ENCODE measurements at regions not wholly inside any gene's neighbourhood (a gene's known extent, or its start where the extent isn't known, plus 50 kb on each side); places are given as distances from the start of the nearest gene placed in this dataset.
"Not testable (repeated sequence)": the region's sequence is repeated elsewhere in the genome, so short reads cannot be mapped to it uniquely, and the experiment has no call there.

DNA sequence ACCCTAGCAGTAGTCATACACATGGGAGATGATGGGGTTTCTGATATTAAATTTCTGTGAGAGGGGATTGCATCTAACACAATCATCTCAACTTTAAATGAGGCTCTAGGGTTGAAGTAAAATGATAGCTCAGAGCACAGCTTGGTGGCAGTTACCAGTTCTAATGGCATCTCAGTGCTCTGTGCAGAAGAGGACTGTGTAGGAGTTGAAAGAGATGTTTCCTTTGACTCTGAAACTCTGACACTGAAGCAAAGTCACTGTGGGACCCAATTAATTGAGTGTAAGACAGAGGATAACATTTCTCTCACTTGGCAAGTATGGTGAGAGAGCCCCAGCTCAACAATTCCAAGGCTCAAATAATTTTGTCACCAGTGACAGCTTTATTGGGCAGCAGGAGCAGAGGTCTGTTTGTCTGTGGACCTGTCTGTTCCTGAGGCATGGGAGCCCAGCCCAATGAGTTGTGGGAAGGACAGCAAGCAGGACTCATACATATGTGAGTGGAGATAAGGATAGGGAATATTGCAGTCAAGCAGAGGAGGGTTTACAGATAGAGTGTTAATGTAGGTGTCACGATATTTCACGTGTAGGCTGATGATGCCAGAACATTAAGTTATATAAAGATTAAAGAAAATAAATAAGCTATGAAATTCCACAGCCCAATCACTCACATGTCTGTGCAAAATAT, 76.7 kb upstream of the NAF1 start:
- Histone ChIP-seq H3K9me3 (ENCODE audit: severe bottlenecking) (no peaks in the 10 kb centered on the region), H3K27ac (no peak overlapping the region), H3K27me3 (ENCODE audit: insufficient read depth, low read depth, severe bottlenecking) (no peaks in the 10 kb centered on the region), H3K36me3 (no peaks in the 10 kb centered on the region), H3K4me3 (ENCODE audit: low read depth, low read length) (no peak overlapping the region)
- no peak for DNase-seq
- TF ChIP-seq, protein P1, sequence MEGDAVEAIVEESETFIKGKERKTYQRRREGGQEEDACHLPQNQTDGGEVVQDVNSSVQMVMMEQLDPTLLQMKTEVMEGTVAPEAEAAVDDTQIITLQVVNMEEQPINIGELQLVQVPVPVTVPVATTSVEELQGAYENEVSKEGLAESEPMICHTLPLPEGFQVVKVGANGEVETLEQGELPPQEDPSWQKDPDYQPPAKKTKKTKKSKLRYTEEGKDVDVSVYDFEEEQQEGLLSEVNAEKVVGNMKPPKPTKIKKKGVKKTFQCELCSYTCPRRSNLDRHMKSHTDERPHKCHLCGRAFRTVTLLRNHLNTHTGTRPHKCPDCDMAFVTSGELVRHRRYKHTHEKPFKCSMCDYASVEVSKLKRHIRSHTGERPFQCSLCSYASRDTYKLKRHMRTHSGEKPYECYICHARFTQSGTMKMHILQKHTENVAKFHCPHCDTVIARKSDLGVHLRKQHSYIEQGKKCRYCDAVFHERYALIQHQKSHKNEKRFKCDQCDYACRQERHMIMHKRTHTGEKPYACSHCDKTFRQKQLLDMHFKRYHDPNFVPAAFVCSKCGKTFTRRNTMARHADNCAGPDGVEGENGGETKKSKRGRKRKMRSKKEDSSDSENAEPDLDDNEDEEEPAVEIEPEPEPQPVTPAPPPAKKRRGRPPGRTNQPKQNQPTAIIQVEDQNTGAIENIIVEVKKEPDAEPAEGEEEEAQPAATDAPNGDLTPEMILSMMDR (IDR thresholded peaks at IDR 0.05; ENCODE audit: low read depth, low read length): no peak

DNA sequence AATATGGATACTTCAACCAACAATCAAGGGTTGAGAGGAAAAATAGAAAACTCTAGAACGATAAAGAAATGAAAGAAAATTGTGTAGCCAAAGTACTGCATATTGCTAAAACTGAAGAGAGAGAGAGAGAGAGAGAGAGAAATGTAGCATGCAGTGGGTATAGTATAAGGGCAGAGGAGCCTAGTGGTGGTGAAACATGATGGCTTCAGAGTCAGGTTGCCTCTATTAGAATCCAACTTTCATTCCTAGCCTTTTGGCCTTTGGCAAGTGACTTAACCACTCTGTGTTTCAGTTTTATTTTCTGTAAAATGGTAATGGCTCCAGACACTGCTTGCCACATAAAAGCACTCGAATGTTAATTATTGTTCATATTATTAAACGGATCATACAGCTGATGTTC, 71.2 kb upstream of the NAF1 start:
- DNase-seq: no peak
- Histone ChIP-seq H3K4me3 (ENCODE audit: low read depth, low read length) (no peak overlapping the region), H3K27ac (no peak overlapping the region)

DNA sequence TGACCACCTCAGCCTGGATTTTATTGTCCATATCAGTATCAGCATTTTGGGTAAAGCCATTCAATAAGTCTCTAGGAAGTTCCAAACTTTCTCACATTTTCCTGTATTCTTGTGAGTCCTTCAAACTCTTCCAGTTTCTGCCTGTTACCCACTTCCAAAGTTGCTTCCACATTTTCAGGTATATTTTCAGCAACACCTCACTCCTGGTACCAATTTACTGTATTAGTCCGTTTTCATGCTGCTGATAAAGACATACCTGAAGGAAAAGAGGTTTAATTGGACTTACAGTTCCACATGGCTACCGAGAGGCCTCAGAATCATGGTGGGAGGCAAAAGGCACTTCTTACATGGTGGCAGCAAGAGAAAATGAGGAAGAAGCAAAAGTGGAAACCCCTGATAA, 69.7 kb upstream of the NAF1 start:
- not testable (repeated sequence) for H3K9me3 ChIP-seq (ENCODE audit: severe bottlenecking); H3K27ac ChIP-seq; DNase-seq; H3K4me3 ChIP-seq (ENCODE audit: low read depth, low read length); H3K27me3 ChIP-seq (ENCODE audit: insufficient read depth, low read depth, severe bottlenecking); H3K36me3 ChIP-seq

More for the DNA sequence above, 71.2 kb upstream of the NAF1 start:
- no peaks in the 10 kb centered on the region for H3K27me3 ChIP-seq (ENCODE audit: insufficient read depth, low read depth, severe bottlenecking)
- TF ChIP-seq, protein P1 (IDR thresholded peaks at IDR 0.05; ENCODE audit: low read depth, low read length): no peak
- H3K36me3 ChIP-seq: no peaks in the 10 kb centered on the region
- peaks cover 5% of the 10 kb centered on the region for H3K9me3 ChIP-seq (ENCODE audit: severe bottlenecking)

DNA sequence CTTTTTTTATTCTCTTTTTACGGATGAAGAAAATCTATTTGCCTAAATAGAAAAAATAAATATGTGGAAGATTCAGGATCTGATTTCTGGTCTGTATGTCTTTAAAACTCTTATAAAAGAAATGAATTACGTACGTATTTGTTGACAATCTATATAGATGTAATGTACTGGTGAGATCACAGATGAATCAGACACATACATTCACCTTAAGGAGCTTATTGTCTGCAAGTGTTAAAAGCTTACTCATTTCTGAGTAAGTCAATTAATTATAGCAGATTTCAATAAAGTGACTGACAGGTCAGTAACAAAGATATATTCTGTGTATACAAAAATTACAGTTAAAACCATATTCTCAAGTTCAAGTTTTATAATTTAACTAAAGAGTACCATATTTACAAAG, 66.6 kb upstream of the NAF1 start:
- no peaks in the 10 kb centered on the region for H3K27me3 ChIP-seq (ENCODE audit: insufficient read depth, low read depth, severe bottlenecking)
- peaks cover 5% of the 10 kb centered on the region for H3K9me3 ChIP-seq (ENCODE audit: severe bottlenecking)
- TF ChIP-seq, protein P1 (IDR thresholded peaks at IDR 0.05; ENCODE audit: low read depth, low read length): no peak
- DNase-seq: no peak
- no peaks in the 10 kb centered on the region for H3K36me3 ChIP-seq
- H3K4me3 ChIP-seq (ENCODE audit: low read depth, low read length): no peak overlapping the region
- H3K27ac ChIP-seq: no peak overlapping the region

DNA sequence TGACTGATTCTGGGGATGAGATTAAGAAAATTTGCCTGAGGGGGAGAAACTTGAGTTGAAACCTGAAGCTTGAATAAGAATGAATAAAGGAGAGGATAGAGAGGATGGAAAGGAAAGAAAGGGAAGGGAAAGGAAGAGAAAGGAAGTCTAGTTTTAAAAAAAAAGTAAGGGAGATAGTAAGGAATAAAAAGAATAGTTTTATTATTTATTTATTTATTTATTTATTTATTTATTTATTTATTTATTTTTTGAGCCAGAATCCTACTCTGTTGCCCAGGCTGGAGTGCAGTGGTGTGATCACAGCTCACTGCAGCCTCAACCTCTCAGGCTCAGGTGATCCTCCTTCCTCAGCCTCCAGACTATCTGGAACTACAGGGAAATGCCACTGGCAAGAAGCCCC, 62.0 kb upstream of the NAF1 start:
- Histone ChIP-seq H3K4me3 (ENCODE audit: low read depth, low read length) (no peak overlapping the region), H3K27ac (no peak overlapping the region), H3K9me3 (ENCODE audit: severe bottlenecking) (no peaks in the 10 kb centered on the region), H3K36me3 (no peaks in the 10 kb centered on the region), H3K27me3 (ENCODE audit: insufficient read depth, low read depth, severe bottlenecking) (no peaks in the 10 kb centered on the region)
- DNase-seq: no peak
- TF ChIP-seq, protein P1 (IDR thresholded peaks at IDR 0.05; ENCODE audit: low read depth, low read length): no peak

DNA sequence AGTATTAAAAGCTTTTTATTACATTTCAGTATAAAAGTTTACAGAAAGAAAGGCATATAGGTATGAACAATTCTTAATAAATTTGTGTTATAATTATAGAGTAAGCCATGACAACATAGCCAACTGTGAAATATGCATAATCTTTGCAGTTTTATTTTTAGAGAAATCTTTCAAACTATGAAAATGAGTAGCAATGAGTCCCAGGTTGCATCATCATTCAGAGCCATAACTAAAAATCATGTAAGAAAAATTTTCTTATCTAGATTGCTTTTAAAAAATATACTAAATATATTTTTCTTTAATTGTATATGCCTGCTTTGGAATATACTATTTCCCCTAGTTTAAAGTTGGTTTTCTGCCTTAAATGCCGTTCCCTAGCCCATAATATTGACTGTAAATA, 54.8 kb upstream of the NAF1 start:
- Histone ChIP-seq H3K27me3 (ENCODE audit: insufficient read depth, low read depth, severe bottlenecking) (no peaks in the 10 kb centered on the region), H3K36me3 (no peaks in the 10 kb centered on the region), H3K27ac (no peak overlapping the region), H3K9me3 (ENCODE audit: severe bottlenecking) (no peaks in the 10 kb centered on the region), H3K4me3 (ENCODE audit: low read depth, low read length) (no peak overlapping the region)
- TF ChIP-seq, protein P1 (IDR thresholded peaks at IDR 0.05; ENCODE audit: low read depth, low read length): no peak
- DNase-seq: no peak

All from WERI-Rb-1 (cell line).